ENCODE measurements at regions not wholly inside any gene's neighbourhood (a gene's known extent, or its start where the extent isn't known, plus 50 kb on each side); places are given as distances from the start of the nearest gene placed in this dataset.

DNA sequence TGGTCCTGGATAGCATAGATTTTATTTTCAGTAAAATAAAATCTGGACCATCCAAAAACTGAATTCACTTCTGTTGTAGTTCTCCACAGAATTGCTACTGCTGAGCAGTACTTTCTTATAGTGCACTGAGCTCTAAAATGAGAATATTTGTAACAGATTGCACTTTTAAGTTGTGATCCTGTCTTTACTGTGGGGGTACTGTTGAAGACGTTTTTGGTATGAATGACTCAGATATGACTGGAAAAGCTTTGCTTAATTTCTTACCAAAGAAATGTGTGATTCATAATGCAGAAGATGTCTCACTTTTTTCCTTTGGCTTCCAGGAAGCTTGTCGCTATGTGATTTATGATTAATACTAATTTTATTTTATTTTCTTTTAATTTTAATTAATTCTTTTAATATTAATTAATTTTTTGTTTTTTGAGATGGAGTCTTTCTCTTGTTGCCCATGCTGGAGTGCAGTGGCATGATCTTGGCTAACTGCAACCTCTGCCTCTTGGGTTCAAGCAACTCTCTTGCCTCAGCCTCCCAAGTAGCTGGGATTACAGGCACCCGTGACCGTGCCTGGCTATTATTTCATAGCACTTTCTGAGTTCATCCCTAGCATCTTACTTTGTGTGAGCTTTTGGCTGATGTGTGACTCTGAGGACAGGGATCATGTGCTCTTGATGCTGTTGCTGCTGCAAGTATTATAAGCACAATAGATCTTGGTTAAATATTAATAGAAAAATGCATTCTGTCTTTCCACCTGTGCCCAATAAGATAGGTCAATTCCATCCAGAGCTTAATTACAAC lies 557.6 kb upstream of the AMELY start:
- TF ChIP-seq CTCF (IDR thresholded peaks at IDR 0.05) (no peak), POLR2AphosphoS5 (IDR thresholded peaks at IDR 0.05) (no peak)

Measured in breast epithelium (tissue), 3 donors.